ENCODE measurements at regions not wholly inside any gene's neighbourhood (a gene's known extent, or its start where the extent isn't known, plus 50 kb on each side); places are given as distances from the start of the nearest gene placed in this dataset.
"Not testable (repeated sequence)": the region's sequence is repeated elsewhere in the genome, so short reads cannot be mapped to it uniquely, and the experiment has no call there.

DNA sequence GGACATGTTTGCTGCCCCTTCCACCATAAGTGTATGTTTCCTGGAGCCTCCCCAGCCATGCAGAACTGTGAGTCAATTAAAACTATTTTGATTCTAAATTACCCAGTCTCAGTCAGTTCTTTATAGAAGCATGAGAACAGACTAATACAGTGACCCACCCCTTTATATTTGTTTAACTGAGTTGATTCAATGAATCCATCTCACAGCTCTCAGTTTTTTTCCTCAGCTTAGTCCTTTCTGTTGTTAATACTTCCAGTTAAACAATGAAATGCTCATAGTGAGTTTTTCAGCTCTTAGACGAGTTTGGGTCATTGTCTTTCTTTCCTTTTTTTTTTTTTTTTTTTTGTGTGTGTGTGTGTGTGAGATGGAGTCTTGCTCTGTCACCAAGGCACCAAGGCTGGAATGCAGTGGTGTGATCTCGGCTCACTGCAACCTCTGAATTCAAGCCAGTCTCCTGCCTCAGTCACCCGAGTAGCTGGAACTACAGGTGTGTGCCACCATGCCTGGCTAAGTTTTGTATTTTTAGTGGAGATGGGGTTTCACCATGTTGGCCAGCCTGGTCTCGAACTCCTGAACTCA lies 627.4 kb downstream of the SPATA31A7 start:
- DNase-seq (ENCODE audit: low read depth); H3K4me3 ChIP-seq (ENCODE audit: low read depth, low read length): not testable (repeated sequence)

DNA sequence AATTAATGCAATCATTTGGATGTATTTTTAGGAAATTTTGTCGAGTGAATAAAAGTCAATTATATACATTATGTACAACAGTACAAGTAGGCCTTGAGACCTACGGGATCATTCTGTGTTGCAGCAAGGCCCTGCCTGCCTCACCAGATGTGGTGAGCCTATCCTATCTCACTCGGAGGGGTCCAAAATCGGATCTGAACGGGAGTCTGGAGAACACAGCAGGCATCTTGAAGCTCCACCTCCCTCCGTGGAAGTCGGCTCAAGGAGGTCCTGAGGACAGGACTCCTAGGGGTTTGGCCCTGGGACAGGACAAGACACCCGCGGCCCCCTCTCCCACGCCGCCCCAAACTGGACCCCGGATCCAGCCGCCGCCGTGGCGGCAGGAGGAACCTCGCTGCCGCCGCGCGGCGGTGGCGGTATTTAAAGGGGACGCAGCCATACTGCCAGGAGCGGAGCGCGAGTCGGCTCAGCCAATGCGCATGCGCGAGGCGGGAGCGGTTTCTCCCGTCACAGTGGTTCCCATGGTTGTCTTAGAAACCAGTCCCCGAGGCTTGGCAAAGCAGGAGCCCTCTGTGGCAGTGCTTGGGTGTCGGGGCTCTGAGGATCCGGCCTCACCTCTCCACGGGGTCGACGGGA lies 663.9 kb downstream of the SPATA31A7 start:
- H3K4me3 ChIP-seq (ENCODE audit: low read depth, low read length); DNase-seq (ENCODE audit: low read depth): not testable (repeated sequence)

DNA sequence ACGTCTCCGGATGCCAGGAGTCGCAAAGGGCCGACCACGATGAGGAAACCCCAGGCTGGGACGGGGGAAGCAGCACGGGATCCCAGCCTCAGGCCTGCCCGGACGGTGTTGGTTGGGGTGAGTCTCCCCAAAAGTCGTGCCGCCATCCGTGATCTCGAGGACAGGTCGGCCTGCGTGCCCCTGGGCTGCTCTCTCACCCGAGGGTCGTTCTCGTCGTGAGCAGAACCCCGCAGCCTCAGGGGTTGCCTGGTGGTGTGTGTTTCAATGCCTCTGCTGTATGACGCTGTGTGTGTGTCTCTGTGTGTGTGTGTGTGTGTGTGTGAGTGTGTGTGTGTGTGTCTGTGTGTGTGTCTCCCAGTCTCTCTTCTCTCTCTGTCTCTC lies 664.4 kb downstream of the SPATA31A7 start:
- not testable (repeated sequence) for DNase-seq (ENCODE audit: low read depth)
- H3K4me3 ChIP-seq (ENCODE audit: low read depth, low read length), result peak overlapping the region; percentile 24

DNA sequence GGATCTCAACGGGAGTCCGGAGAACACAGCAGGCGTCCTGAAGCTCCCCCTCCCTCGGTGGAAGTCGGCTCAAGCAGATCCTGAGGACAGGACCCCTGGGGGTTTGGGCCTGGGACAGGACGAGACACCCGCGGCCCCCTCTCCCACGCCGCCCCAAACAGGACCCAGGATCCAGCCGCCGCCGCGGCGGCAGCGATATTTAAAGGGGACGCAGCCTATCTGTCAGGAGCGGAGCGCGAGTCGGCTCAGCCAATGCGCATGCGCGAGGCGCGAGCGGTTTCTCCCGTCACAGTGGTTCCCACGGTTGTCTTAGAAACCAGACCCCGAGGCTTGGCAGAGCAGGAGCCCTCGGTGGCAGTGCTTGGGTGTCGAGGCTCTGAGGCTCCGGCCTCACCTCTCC lies 666.4 kb downstream of the SPATA31A7 start:
- DNase-seq (ENCODE audit: low read depth), result not testable (repeated sequence)

DNA sequence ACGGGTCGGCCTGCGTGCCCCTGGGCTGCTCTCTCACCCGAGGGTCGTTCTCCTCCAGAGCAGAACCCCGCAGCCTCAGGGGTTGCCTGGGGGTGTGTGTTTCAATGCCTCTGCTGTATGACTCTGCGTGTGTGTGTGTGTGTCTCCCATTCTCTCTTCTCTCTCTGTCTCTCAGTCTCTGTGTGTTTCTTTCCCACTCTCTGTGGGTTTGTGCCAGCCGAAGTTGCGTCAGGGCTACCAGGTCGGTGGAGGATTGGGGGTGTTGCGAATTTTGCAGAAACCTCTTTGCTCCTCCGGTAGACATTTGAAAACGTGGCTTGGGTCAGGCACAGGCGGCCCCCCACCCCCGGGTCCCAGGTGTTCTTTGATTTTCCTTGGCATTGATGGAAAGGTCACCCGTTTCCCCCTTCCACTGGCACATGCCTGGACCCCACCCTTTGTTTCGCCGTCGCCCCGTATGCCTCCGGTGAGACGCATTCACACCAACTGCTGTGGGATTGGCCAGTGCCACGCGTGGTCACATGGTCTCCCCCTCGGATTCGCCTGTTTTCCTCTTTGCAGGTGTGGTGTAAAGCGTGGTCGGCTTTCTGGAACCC lies 667.1 kb downstream of the SPATA31A7 start:
- not testable (repeated sequence) for DNase-seq (ENCODE audit: low read depth); H3K4me3 ChIP-seq (ENCODE audit: low read depth, low read length)

More for the DNA sequence above, 666.4 kb downstream of the SPATA31A7 start:
- not testable (repeated sequence) for H3K4me3 ChIP-seq (ENCODE audit: low read depth, low read length)

DNA sequence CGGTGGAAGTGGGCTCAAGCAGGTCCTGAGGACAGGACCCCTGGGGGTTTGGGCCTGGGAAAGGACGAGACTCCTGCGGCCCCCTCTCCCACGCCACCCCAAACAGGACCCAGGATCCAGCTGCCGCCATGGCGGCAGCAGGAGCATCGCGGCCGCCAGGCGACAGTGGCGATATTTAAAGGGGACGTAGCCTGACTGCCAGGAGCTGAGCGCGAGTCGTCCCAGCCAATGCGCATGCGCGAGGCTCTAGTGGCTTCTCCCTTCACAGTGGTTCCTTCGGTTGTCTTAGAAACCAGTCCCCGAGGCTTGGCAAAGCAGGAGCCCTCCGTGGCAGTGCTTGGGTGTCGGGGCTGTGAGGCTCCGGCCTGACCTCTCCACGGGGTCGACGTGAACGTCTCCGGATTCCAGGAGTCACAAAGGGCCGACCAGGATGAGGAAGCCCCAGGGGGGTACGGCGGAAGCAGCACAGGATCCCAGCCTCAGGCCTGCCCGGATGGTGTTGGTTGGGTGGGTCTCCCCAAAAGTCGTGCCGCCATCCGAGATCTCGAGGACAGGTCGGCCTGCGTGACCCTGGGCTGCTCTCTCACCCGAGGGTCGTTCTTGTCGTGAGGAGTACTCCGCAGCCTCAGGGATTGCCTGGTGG lies 668.0 kb downstream of the SPATA31A7 start:
- not testable (repeated sequence) for DNase-seq (ENCODE audit: low read depth); H3K4me3 ChIP-seq (ENCODE audit: low read depth, low read length)

DNA sequence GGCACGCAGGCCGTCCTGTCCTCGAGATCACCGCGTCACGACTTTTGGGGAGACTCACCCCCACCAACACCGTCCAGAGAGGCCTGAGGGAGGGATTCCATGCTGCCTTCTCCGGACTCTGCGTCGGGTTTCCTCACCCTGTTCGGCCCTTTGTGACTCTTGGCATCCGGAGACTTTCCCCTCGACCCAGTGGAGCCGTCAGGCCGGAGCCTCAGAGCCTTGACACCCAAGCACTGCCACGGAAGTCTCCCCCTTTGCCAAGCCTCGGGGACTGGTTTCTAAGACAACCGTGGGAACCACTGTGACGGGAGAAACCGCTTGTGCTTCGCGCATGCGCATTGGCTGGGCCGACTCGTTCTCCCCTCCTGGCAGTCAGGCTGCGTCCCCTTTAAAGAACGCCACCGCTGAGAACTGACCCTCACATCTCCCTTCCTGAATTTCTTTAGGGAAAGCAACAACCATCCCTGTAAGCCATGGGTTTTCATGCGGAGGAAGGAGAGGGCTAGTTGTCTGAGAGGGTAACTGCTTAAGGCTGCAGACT lies 672.7 kb downstream of the SPATA31A7 start:
- DNase-seq (ENCODE audit: low read depth); H3K4me3 ChIP-seq (ENCODE audit: low read depth, low read length): not testable (repeated sequence)

DNA sequence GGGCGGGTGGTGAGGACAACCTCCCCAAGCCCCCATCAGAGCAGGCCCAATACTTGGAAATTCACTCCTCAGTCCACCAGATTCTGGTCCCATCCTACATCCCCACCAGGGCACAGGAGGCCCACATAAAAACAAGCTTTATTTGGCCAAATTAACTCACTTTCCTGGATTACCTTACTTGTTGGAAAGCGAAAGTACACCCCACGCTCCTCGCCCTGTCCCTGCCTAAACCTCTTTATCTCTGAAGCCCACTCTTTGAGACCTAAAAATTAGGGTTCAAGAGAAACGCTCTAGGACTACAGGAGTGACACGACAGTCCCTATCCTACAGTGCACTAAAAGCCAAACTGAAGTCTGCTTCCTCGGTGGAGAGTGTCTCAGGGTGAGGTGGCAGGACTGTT lies 674.6 kb downstream of the SPATA31A7 start:
- not testable (repeated sequence) for DNase-seq (ENCODE audit: low read depth); H3K4me3 ChIP-seq (ENCODE audit: low read depth, low read length)

DNA sequence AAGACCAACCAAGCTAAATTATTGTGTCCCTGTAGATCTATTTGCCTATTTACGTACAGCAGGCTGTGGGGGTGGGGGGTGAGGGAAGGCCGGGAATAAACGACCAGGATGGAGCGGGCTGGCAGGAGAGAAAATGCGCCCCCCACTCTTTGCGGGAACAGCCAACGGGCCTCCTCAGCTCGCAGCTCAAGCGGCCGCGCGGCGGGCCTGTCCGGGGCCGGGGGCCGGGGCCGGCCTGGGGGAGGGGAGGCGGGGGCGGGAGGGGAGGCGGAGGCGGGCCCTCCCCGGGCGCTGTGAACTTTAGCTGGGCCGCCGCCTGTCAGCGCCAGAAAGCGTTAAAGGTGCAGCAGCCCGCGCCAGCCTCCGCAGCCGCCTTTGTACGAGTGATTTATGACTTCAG lies 679.1 kb downstream of the SPATA31A7 start:
- not testable (repeated sequence) for H3K4me3 ChIP-seq (ENCODE audit: low read depth, low read length)

DNA sequence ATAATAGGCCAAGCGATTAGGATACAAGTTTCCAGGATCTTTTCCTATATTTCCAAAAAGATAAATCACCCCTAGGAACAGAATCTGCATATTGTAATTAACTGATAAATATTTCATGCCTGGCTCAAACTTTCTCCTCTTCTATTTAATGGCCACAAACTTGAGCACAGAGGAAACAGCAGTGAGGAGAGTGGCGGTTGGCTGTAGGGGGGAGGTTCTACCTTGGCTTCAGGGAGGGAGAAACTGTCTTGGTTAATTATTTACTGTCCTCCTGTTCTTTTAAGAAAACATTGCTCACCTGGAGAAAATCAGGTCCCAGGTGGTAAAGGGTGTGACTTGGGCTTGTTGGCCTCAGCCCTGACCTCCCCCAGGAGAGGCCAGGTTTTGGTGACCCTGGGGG lies 682.5 kb downstream of the SPATA31A7 start:
- not testable (repeated sequence) for DNase-seq (ENCODE audit: low read depth); H3K4me3 ChIP-seq (ENCODE audit: low read depth, low read length)

More for the DNA sequence above, 679.1 kb downstream of the SPATA31A7 start:
- DNase-seq (ENCODE audit: low read depth), result not testable (repeated sequence)

Data from epithelial cell of proximal tubule (primary cell).